GM23248 (cell line): ENCODE measurements at regions not wholly inside any gene's neighbourhood (a gene's known extent, or its start where the extent isn't known, plus 50 kb on each side); places are given as distances from the start of the nearest gene placed in this dataset.

ENCODE experiments used
- EZH2 ChIP-seq: fragments of 200-600 bp; sonication (generic); IDR thresholded peaks from 2 replicates; pipeline ENCODE4 v1.6.1; 2018; ENCODE audit warnings: antibody characterized with exemption, mild to moderate bottlenecking; ENCODE audit not compliant: insufficient read depth, poor library complexity, severe bottlenecking
- EZH2phosphoT487 ChIP-seq: fragments of 200-600 bp; sonication (generic); IDR thresholded peaks from 2 replicates; pipeline ENCODE4 v1.6.1; 2018; ENCODE audit warnings: antibody characterized with exemption, moderate library complexity, mild to moderate bottlenecking, low read depth; ENCODE audit not compliant: insufficient read depth

DNA sequence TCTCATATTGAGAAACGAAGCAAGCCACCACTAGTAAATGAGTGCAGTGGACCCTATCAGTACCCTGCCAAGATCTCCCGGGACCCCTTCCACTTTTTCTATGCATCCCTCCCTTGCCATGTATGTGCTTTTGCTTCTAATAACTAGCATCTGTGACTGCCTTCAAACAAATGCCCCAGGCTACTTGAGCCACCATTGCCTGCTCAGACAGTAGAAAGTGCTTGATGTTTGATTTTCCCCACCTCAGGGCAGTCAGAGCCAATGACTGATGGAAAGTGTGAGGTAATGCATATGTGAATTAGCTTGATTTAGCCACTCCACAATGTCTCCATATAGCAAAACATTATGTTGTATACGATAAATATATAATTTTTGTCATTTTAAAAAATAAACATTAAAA, 797.3 kb upstream of the ACO1 start:
- TF ChIP-seq EZH2phosphoT487 (no peak), EZH2 (no peak)
